Spleen (tissue), 7 donors: ENCODE measurements at regions not wholly inside any gene's neighbourhood (a gene's known extent, or its start where the extent isn't known, plus 50 kb on each side); places are given as distances from the start of the nearest gene placed in this dataset.

Experiments
- POLR2A ChIP-seq, 3 donors: fragments of 450-650 bp; IDR thresholded peaks; one replicate each; pipeline ENCODE4 v1.5.1; 2017; ENCODE audit warnings: antibody characterized with exemption in 3 of 3, mild to moderate bottlenecking in 1 of 3
- POLR2AphosphoS5 ChIP-seq, 3 donors: sonication (generic); formaldehyde crosslinking; IDR thresholded peaks; one replicate each; pipeline ENCODE4 v1.5.1; 2017; ENCODE audit warnings: antibody characterized with exemption in 3 of 3
- TF ChIP-seq, protein P1 (sequence below), 11 experiments: fragments of 200-600 bp in 7 of 11; fragments of 450-650 bp in 4 of 11; sonication (generic) in 4 of 11; IDR thresholded peaks in 8 of 11; conservative IDR thresholded peaks in 3 of 11; 1 replicate in 7 of 11; 2 replicates in 4 of 11; pipeline versions ENCODE4 v1.4.0 to v1.8.0; 2016 to 2021; ENCODE audit warnings: antibody characterized with exemption in 11 of 11, inconsistent platforms in 4 of 11, mild to moderate bottlenecking in 1 of 11
- donor health status: DM: no; HTN: no; CAD: no; lungs with moderate emphysema.
- donor health status: DM: no; HTN: no; CAD: no.
- donor health status: DM: no; HTN: no; CAD: no.

DNA sequence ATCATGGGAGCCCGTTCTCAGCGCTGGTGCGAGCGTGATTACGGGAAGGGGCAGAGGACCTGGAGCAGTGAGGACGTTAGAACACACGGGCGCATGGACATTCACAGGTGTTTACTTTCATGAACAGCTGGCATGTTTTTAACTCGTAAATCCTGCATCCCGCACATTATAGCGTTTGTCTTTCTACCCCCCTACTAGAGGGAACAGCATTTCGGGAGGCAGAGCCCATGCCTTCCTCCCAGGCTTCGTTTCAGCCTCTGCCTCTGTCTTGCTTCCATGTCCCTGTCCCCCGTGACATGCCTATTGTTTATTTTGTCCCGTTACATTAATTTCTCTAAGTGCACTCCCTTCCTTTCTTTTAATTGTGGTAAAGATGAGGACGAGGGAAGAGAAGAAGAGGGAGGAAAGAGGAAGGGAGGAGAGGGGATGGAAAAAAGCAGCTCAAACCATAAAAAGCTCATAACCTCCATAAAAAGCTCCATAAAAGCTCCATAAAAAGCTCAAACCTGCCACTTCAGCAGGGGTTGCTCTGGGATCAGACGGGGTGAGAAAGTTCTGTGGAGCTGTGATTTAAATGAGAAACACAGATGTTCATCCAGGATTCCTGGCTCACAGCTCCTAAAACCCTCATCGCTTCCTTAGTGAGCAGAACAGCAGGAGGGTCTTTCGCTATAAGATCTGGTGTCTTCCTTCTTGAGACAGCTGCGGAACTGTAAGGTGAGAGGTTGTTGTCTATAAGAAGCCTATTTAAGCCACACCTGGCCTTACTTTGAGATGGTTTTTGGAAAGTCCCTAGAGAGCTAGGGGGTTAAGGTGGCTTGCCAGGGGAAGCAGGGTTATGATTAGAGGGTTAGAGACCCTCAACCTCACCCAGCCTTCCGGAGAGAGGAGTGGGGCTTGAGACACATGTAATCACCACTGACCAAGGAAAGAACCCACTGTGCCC lies 66.6 kb upstream of the SNTG2 start:
- TF ChIP-seq POLR2AphosphoS5 (IDR thresholded peaks at IDR 0.05), result no peak
- TF ChIP-seq, protein P1, sequence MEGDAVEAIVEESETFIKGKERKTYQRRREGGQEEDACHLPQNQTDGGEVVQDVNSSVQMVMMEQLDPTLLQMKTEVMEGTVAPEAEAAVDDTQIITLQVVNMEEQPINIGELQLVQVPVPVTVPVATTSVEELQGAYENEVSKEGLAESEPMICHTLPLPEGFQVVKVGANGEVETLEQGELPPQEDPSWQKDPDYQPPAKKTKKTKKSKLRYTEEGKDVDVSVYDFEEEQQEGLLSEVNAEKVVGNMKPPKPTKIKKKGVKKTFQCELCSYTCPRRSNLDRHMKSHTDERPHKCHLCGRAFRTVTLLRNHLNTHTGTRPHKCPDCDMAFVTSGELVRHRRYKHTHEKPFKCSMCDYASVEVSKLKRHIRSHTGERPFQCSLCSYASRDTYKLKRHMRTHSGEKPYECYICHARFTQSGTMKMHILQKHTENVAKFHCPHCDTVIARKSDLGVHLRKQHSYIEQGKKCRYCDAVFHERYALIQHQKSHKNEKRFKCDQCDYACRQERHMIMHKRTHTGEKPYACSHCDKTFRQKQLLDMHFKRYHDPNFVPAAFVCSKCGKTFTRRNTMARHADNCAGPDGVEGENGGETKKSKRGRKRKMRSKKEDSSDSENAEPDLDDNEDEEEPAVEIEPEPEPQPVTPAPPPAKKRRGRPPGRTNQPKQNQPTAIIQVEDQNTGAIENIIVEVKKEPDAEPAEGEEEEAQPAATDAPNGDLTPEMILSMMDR (IDR thresholded peaks at IDR 0.05 in 8 of 11, conservative IDR thresholded peaks at IDR 0.05 in 3 of 11), result no peak
- no peak for TF ChIP-seq POLR2A (IDR thresholded peaks at IDR 0.05)
